ENCODE measurements at regions not wholly inside any gene's neighbourhood (a gene's known extent, or its start where the extent isn't known, plus 50 kb on each side); places are given as distances from the start of the nearest gene placed in this dataset.
"Not testable (repeated sequence)": the region's sequence is repeated elsewhere in the genome, so short reads cannot be mapped to it uniquely, and the experiment has no call there.

DNA sequence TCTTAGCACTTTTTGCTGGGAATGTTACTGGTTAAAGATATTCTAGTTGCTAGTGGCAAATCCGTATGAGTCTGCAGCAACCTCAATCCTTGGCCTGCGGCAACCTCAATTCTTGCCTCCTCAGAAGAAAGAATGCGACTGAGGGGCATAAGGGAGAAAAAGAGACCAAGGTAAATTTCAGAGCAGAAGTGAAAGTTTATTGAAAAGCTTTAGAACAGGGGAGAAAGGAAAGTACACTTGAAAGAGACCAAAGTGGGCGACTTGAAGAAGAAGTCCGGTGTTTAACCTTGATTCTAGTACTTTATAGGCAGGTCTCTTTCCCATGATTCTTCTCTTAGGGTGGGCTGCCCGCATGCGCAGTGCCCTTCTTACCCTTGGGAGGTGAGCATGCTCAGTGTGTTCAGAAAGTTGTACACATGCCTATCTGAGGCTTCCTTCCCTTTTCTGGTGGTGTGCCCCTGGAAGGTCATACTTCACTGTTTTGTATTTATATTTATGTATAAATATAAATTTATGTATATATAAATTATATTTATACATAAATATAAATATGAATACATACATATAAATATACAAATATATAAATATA, 1198.8 kb downstream of the RPIA start:
- not testable (repeated sequence) for TF ChIP-seq CTCF, POLR2A, EP300 (IDR thresholded peaks at IDR 0.05)
